ENCODE measurements at regions not wholly inside any gene's neighbourhood (a gene's known extent, or its start where the extent isn't known, plus 50 kb on each side); places are given as distances from the start of the nearest gene placed in this dataset.
"Not testable (repeated sequence)": the region's sequence is repeated elsewhere in the genome, so short reads cannot be mapped to it uniquely, and the experiment has no call there.

DNA sequence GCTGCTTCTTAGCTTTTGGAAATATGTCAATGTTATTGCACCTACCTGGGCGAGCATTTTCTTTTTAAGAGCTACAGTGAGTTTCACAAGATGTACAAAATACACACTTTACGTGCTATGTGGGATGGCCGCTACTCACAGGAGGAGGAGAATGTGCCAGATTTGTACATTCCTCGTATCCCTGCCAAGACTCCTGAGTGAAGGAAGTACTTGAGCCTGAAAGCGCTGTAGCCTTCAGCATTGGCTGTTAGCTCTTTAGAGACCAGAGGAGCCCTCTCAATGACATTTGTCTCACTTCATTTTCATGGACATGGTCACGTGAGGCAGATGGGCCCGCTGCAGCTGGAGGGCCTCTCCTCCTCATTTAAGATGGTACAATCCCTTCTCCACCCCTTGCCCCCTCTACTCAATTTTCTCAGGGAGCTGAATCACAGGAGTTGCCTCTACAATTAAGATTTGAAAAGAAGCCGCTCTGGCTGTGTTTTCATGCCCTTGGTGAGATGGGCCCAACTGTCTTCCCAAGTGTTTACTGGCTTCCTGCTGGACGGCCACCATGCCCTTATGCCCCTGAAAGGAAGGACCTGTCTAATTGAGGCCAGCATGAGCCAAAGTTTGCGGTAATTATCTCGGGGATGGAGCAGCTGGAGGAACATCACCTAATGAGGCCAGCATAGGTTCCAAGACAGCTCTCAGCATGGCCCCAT lies 442.6 kb downstream of the PRDM2 start:
- DNase-seq = peak; percentile 7

DNA sequence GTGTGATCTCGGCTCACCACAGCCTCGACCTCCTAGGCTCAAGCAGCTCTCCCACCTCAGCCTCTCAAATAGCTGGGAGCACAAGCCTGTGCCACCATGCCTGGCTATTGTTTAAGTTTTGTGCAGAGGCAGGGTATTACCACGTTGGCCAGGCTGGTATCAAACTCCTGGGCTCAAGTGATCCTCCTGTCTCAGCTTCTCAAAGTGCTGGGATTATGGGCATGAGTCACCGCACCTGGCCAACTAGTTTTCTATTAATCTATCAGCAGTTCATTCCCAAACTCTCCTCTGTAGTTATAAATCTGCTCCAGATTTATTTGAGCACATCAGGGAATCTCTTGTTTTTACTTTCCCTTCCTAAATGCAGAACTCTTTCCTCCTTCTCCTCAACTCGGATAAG lies 443.8 kb downstream of the PRDM2 start:
- no peak for DNase-seq

DNA sequence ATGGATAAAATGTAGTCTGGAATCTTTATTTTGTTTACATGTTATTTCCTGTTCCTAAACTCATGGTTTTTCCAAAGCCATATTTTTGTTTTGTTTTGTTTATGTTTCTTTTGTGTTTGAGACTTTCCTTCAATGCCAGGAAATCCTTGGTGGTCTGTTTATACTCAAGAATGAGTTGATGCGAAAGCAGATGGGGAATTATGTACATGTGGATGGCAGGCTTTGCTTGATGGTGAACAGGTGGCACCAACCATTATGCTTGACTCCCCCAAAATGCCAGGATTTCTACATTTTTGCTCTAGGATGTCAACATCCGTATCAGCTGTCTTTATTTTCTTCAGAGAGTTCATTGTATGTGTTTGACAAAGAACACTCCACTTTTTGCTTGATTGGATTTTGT lies 448.5 kb downstream of the PRDM2 start:
- DNase-seq = no peak

DNA sequence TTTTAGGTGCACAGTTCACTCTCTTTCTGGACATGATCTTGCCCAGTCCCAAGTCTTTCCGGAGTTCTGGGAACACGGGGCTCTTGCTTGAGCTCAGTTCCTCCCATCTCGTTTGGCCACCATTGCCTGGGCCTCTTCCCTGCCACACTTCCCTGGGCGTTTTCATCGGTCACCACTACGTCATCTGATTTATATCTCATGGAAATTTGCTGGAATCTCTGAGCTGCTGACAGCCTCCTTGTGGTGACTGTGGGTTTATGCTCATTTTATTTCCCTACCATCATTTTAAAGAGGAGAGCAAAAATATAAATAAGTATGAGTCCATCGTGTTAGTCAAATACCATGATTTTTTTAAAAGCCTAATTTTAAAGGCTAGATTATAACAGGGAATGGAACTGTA lies 449.1 kb upstream of the KAZN start:
- DNase-seq = peak; percentile 29

DNA sequence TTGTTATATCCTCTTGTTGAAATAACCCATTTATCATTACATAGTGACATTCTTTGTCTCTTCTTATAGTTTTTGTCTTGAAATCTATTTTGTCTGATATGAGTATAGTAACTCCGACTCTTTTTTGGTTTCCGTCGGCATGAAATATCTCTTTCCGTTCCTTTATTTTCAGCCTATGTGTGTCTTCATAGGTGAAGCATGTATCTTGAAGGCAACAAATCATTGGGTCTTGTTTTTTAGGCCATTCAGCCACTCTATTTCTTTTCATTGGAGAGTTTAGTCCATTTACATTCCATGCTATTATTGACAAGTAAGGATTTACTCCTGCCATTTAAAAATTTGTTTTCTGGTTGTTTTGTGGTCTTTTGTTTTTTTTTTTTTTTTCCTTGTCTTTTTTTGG lies 441.9 kb upstream of the KAZN start:
- DNase-seq = no peak

DNA sequence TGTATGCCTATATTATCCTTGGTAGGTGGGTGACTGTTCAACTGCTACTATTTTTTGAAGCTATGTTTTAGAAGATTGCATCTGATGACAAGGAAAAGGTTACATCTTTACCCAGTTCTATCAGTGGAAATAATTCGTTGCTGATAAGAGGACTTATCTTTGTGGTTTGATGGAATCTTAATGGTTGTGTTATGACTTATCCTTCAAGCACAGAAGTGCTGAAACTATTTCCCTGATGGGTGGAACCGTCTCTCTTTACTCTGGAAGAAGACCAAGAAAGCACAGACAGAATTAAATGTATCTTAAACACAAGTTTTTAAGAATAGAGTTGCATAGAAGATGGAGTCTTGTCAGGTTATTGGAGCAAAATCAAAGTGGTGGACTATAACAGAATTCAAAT lies 437.7 kb upstream of the KAZN start:
- no peak for DNase-seq

DNA sequence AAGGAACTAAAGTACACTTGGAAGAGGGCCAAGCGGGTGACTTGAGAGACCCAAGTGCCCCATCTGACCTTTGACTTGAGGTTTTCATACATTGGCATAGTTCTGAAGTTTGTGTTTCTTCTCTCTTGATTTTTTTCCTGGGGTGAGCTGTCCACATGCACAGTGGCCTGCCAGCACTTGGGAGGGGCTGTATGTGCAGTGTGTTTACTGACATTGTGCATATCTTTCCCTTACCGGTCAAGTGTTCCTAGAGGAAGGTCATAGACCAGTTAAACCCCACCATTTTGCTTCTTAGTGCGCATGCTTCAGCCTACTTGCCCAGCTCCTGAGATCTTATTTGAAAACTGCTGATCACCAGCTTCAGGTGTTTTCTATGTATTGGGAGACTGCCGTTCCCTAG lies 435.2 kb upstream of the KAZN start:
- DNase-seq = no peak

DNA sequence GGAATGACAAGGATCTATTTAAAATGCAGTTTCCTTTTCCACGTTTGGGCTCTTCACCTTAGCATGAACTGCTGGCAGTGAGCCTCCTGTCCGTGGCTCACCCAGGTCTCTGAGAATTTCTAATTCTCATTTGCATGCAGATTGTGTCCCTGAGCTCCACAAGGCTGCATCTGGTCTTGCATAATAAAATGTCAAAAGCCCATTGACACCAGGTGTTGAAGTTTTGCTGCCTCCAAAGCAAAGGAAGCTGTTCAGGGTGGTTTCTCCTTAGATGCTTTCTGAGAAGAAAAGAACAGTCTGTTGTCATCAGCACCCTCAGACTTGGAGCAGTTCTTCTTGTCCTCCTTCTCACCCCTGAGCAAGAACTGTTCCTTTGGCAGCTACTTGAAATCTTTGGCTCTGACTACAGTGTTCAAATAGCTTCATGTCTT lies 433.1 kb upstream of the KAZN start:
- no peak for DNase-seq

DNA sequence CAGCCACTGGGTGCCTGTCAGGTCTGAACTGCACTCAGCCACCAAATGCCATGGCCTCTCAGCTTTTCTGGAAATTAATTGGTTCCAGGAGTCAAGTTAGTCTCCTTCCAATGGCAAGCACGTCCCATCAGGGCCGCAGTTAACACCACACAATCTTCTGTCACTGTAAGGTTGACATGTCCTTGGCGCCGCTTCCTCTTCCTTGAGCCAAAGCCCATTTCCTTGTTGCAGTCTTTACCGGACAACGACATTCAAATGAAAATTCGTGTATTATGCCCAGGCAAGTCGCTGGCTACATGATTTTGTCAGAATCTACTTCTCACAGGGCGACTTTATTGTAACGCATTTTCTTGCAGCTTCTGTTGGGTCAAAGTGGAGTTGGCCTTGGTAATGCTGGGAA lies 430.6 kb upstream of the KAZN start:
- DNase-seq = no peak

DNA sequence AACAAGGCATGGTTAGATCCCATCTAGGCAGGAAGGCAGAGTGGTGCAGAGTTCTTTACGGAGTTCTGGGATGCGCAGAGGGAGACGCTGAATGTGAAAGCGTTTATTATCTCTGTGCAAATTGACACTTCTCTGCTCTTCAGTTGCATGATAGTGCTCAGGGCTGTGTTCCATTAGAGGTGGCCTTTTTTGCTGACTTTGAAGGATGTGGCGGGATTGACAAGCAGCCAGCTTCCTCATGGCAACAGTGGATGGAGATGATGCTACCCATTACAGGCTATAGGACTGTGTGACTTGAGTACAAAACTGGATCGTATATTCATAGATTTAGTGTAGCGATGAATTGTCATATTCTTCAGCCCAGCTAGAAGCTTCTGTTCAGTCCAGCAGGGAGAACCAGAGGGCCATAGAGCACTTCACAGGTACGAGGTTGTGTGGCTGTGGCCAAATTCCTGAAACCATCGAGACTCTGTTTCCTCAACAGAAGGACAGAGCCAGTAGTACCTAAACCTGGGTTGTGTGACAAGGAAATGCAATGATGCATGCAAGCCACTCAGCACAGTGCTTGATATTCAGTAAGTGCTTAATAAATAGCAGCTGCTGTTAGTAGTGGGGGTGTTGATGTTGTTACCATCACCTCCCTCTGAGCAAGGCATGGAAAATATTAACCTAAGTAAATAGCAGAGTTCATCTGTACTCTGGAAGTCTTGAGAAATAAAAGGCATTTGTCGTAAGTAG lies 430.0 kb upstream of the KAZN start:
- DNase-seq = no peak

DNA sequence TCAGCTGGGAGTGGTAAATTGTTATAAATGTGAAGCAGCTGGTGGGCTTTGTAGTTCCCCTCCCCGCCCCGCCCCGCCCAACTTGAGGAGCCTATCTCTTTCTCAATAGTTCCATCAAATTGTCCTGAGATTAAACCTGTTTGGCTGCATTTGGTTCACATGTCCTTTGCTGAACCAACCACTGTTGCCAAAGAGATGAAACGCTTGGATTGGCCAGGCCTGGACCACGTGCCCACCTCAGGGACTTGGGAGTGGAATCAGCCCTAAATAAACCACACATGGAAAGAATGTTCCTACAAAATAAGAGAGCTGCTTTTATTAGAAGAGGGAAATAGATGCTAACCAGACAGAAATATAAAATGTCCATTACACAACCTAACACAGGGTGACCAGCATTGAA lies 424.9 kb upstream of the KAZN start:
- no peak for DNase-seq

DNA sequence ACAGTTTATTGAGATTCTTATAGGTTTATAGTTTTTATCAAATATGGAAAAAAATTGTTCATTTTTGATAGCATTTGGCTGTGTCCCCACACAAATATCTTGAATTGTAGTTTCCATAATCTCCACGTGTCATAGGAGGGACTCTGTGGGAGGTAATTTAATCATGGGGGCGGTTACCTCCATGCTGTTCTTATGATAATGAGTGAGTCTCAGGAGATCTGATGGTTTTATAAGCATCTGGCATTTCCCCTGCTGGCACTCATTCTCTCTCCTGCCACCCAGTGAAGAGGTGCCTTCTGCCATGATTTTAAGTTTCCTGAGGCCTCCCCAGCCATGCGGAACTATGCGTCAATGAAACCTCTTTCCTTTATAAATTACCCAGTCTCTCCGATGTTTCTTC lies 420.6 kb upstream of the KAZN start:
- not testable (repeated sequence) for DNase-seq

DNA sequence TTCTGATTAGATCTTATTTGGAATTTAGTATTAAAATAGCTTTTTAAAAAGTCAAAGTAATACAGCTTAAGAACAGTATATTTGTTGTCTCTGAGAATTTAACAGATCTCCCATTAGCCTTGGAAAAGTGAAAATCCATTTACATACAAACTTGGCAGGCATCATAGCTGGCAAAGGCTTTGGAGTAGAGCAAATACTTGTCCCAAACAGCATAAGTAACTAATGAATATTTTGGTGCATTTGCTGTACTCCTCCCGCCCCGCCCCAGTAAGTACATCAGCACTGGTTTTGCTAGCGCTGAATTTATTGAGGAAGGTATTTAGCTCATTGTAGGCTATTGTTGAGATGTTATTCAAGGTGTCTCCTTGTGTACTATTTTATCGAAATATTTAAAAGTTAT lies 417.7 kb upstream of the KAZN start:
- no peak for DNase-seq

DNA sequence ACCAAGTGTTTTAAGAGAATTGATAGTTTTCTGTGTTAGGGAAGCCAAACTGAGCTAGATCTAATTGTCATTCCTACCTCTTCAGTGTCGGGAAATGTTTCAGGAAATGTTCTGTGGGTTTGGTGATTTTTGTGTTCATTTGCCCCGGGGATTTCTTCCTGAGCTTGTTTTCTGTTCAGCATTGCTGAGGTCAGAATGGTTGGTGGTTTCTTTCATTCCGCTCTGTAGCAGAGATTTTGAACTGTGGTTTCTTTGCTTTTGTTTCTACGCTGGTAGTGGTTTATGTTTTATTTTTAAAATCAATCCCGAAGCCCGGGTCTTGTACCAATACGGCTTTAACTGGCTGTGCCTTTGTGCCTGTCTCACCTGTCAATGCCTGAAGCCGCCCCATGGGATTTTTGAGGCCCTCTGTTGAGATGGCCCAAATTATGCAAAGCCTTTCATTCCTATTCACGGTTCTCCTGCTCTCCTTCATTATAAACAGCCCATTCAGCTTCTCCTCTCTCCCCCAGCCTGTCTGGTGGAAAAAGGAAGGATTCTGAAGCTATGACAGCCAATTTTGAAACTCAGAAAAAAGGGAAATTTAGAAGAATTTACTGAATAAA lies 417.2 kb upstream of the KAZN start:
- DNase-seq = no peak

DNA sequence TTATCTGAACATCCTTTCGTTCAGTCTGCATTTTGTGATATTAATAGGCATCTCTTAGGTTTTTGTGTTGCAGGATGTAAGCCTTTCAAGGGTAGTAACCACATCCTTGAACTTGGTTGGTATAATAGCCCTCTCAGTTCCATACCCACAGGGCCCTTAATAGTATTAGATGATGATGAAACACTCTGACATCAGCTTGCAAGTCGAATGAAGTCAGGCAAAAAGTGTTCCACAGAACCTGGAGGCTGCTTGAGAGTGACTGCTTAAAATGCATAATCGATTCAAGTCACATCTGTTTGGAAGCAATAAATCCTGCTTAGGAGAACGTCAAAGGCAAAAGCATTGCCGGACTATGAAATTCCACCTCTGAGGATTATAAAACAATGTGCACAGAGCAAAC lies 415.6 kb upstream of the KAZN start:
- DNase-seq = no peak

DNA sequence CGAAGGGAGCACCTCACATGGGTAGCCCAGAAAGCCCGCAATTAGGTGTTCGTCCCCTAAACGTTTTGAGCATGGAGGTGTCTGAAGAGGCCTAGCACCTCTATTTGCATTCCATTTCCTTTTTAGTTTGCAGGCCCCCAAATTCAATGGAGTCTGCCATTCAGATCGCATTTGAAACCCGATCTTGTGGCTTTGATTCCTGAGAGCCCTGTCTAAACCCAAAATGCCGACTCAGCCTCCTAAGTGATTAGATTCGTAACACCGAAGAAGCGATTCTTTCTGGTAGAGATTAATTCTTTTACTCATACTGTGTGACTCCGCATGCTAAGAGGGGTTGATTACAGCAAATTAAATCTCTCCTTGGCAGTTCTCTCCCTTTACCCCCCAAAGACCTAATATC lies 415.2 kb upstream of the KAZN start:
- DNase-seq = no peak

DNA sequence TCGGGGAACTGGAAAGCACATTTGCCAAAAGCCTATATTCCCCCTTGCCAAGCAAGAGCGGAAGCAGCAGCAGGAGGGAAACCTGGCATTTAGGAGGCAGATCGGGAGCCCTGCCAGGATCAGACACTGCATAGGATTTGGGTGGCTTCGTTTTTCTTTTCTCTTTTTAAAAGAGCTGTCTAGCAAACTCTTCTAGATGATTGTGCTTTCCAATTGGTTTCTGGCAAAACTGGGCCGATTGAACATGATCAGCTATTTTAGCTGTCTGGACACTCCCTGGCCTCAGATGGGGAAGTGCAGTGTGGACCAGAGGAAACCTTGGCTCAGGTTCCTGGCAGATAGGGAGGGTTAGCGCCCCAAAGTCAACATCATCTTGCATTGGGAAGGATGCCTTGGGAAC lies 414.0 kb upstream of the KAZN start:
- DNase-seq = no peak

DNA sequence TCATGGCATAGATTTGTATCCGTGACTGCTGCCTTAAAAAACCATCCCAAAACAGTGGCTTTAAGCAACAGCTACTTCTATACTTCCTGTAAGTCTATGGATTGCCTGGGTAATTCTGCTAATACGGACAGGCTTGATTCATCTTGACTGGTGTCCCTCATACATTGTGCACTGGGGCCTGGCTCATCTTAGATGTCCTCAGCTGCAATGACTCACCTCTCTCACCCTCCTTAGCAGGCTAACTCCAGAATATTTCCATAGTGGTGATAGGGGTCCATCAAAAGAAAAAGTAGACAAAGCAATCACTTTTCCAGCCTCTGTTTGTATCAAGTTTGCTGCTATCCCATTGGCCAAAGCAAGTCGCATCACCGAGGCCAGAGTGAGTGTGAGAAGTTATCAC lies 409.1 kb upstream of the KAZN start:
- no peak for DNase-seq

DNA sequence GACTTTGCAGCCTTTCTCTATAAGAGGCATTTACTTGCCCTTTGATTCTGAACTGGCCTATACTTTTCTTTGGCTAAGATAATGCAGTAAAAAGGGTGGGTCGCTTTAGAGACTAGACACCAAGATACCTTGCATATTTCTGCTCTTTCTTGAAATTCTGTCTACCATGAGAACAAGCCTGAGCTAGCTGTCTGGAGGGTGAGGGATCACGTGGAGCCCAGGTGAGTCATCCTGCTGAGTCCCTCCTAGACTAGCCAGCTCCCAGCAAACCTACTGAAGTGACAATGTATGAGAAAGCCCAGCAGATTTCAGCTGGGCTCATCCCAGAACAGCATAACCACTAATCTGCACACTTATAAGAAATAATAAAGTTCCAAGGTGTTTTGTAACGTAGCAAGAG lies 408.0 kb upstream of the KAZN start:
- peak; percentile 1 for DNase-seq

DNA sequence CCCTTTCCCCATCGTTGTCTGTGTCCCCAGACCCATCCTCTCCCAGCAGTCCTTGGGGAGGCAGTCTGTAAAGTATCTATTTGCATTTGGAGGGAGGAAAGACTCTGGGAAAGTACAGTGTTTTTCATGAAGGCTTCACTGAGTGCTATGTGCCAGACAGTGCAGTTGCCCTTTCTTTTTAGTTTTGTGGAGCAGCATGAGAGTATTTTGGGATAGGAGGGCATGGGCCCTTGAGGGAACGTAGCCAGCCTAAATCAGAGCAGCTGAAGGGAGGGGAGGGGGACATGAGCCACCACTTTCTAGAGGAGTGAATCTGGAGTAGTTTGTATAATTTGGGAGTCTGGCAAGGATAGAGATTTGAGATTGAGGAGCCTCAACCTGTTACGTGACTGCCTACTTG lies 404.0 kb upstream of the KAZN start:
- no peak for DNase-seq

DNA sequence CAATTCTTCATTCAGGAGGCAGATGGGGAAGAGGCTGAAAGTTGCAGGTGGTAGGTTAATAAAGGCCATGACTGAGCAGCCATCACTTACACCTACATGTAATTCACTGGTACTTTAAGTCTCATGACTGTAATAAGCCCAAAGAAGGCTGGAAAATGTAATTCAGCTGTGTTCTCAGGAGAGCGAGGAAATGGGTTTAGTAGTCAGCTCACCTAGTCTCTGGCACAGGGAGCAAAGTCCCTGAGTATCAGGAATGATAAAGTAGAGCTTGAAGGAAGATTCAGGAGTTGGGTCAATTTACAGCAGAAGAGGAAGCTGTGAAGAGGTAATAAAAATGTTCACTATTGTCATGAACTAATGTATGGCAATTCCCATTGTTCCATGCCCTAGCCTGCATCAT lies 393.4 kb upstream of the KAZN start:
- no peak for DNase-seq

DNA sequence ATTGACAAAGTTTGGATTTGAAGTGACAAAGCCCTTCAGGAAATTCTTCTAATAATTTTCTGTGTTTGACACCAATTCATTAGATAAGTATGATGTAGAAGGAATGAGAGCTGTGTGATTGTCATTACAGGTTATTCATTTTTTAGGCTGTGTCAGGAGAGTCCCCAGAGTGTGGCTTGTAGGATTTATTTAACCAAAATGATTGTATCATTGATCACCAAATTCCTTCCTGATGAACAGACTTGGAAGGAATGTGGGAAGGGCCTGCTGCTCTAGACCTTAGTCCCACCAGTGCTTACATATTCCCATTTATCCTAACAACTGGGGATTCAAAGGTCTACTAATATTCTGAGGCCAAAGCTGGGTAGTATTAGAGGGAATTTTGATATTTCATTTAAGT lies 383.3 kb upstream of the KAZN start:
- DNase-seq = peak; percentile 52

DNA sequence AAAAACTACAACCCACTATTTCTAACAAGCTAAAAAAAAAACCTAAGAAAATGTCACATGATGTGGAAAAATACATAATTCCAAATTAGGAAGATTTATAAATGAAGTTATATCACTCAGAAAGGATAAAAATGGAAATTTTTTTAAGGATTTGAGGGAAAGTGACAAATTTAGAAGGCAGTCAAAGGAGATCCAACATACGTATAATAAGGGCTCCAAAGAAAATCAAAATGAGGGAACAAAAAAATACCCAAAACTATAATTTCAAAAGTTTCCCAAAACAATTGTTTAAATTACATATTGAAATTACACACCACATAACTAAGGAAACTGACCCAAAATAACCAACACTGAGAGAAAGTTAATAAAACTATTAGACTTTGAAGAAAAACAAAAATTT lies 381.1 kb upstream of the KAZN start:
- DNase-seq = no peak

DNA sequence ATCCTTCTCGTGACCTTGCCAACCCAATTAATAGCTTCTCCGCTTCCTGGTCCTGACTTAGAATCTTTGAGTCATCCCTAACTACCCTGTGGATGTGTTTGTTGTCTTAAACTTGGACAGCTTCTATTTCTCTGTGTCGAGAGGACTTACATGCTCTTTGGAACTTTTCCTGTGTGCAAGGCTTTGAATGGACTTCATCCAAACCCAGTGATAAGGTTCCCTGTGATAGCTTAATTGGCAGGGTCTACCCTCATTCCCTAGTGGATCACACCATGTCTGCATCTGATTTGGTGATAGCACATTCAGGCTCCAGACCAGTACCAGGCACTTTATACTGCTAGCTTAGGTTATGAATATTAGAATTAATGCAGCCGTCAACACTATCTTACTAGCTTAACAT lies 378.2 kb upstream of the KAZN start:
- no peak for DNase-seq

DNA sequence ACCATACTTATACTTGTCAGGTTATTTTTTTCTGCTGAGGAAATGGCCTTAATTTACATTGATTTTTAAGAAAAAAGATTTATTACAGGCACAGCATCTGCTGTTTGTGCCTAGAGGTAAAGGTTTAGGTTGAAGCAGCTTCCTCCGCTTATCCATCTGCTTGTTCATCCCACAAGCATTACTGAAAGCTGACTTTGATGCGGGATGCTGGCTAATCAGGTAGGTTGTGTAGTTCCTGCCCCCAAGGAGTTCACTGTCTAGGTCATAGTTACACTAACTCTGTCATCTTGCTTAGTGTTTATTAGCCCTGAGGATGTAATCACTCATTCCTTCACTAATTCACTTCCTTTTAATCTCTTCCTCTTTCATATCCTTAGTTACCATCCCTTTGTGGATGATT lies 377.7 kb upstream of the KAZN start:
- DNase-seq = no peak
